Dermis microvascular lymphatic vessel endothelial cell (primary cell): ENCODE measurements at regions not wholly inside any gene's neighbourhood (a gene's known extent, or its start where the extent isn't known, plus 50 kb on each side); places are given as distances from the start of the nearest gene placed in this dataset.

ENCODE experiments used
- DNase-seq, 2 donors: peaks; one replicate each; pipeline versions ENCODE4 v3.0.0 to v3.0.0-alpha.2; 2010; ENCODE audit warnings: low read depth in 2 of 2

- no peak for DNase-seq
Observed at GRCh38 chr4:41388080-41388479, 131.4 kb downstream of the UCHL1 start.

GRCh38 chr4:41389356-41389755, 132.6 kb downstream of the UCHL1 start:
- no peak for DNase-seq

- no peak for DNase-seq
Observed at GRCh38 chr4:41390661-41391060, 133.9 kb downstream of the UCHL1 start.

GRCh38 chr4:41391271-41391670, 134.5 kb downstream of the UCHL1 start:
- DNase-seq = no peak

- DNase-seq = no peak
Observed at GRCh38 chr4:41394481-41394894, 137.8 kb downstream of the UCHL1 start.

GRCh38 chr4:41396214-41396613, 139.5 kb downstream of the UCHL1 start:
- DNase-seq = no peak

- DNase-seq = no peak
Observed at GRCh38 chr4:41396869-41397268, 140.1 kb downstream of the UCHL1 start.

GRCh38 chr4:41399231-41399630, 138.7 kb upstream of the LIMCH1 start:
- DNase-seq = no peak

GRCh38 chr4:41400296-41400695, 137.7 kb upstream of the LIMCH1 start:
- no peak for DNase-seq

GRCh38 chr4:41405464-41406112, 132.4 kb upstream of the LIMCH1 start:
- no peak for DNase-seq

- DNase-seq = no peak
Observed at GRCh38 chr4:41406113-41406516, 131.8 kb upstream of the LIMCH1 start.

GRCh38 chr4:41408150-41408549, 129.8 kb upstream of the LIMCH1 start:
- DNase-seq = no peak

GRCh38 chr4:41408859-41409593, 128.9 kb upstream of the LIMCH1 start:
- DNase-seq = no peak

GRCh38 chr4:41409594-41409895, 128.4 kb upstream of the LIMCH1 start:
- no peak for DNase-seq

- no peak for DNase-seq
Observed at GRCh38 chr4:41410049-41410448, 127.9 kb upstream of the LIMCH1 start.

GRCh38 chr4:41413670-41414411, 124.1 kb upstream of the LIMCH1 start:
- no peak for DNase-seq

- DNase-seq = no peak
Observed at GRCh38 chr4:41414412-41414779, 123.6 kb upstream of the LIMCH1 start.

- DNase-seq = no peak
Observed at GRCh38 chr4:41418444-41418843, 119.5 kb upstream of the LIMCH1 start.

- no peak for DNase-seq
Observed at GRCh38 chr4:41420541-41420940, 117.4 kb upstream of the LIMCH1 start.

- no peak for DNase-seq
Observed at GRCh38 chr4:41423117-41423516, 114.8 kb upstream of the LIMCH1 start.

- DNase-seq = peak in 1 of 2 donors; percentile 40
Observed at GRCh38 chr4:41424522-41424921, 113.4 kb upstream of the LIMCH1 start.

GRCh38 chr4:41425650-41426049, 112.3 kb upstream of the LIMCH1 start:
- DNase-seq = peak in 1 of 2 donors; percentile 19

- DNase-seq = peak; percentile 72 to 86
Observed at GRCh38 chr4:41426539-41426938, 111.4 kb upstream of the LIMCH1 start.
